ENCODE measurements at regions not wholly inside any gene's neighbourhood (a gene's known extent, or its start where the extent isn't known, plus 50 kb on each side); places are given as distances from the start of the nearest gene placed in this dataset.
"Not testable (repeated sequence)": the region's sequence is repeated elsewhere in the genome, so short reads cannot be mapped to it uniquely, and the experiment has no call there.

DNA sequence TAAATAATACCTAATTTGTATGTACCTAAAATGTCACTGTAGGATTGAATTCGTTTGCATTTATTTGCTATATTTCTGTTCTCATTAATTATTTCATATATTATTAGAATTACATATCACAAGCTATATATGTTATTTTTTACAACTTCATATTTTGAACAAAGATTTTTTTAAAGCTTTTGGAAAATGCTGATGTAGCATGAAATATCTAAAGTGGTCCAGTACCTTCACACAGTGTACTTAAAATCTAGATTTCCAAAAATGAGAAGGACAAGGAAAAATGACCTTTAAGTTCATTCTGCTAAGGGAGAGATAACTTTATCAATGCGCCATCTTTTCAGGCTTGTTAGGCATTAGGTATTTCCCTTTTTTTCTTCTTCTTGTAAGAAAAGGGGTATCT is 71.8 kb downstream of the LARP7 start:
- no peak for DNase-seq (ENCODE audit: low read depth)

DNA sequence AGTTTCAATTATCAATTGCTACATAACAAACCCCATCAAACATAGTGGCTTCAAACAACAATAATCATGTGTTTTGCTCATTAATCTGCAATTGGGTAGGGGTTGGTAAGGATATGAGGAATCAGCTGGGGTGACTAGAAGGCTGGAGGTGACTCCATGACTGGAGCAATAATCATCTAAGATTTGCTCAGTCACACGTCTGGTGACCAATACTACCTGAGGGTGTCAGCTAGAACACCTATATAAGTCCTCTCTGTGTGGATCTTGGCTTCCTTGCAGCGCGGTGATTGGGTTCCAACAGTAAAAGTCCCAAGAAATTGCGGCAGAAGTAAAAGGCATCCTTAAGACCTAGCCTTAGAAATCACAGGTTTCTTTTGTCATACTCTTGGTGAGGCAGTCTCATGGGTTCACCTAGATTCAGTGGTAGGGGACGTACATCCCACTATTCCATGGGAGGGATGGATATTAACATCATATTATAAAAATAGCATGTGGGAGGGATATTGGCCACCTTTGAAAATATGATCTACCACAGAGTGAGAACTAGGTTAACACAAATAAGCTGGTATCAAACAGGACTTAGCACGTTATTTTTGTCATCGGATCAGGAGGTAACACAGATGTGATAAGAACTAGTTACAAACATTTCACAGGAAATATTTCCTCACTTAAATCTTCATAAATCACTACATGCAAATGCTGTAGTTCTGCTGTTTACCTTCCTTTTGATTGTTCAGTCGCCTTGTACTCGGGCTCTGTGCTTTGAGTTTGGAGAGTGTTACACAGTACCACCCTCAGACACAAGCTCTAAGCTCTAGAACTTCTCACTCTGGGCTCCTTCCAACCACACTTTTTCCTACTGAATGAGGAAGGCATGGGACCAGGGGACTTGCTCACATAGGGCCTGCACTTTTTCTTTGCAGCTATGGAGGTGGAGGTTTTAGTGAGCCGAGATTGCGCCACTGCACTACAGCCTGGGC is 78.3 kb downstream of the LARP7 start:
- DNase-seq (ENCODE audit: low read depth): no peak

DNA sequence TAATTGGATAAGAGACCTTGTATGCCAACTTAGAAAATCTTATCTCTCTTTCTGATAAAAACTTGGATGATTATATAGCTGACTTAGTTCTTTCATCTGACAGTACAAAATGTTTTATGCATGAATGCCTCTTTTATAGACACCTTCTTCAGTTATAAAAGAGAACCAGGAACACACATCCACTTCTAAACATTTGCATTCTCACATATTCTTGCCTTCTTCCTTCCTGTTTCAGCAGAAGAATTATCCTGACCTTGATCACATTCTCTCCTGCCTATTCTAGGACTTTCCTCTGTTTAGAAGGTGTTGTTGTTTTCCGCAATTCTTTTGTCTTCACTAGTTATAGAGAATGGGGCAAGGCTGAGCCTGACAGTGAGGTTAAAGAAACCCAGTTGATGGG is 80.9 kb downstream of the LARP7 start:
- no peak for DNase-seq (ENCODE audit: low read depth)

DNA sequence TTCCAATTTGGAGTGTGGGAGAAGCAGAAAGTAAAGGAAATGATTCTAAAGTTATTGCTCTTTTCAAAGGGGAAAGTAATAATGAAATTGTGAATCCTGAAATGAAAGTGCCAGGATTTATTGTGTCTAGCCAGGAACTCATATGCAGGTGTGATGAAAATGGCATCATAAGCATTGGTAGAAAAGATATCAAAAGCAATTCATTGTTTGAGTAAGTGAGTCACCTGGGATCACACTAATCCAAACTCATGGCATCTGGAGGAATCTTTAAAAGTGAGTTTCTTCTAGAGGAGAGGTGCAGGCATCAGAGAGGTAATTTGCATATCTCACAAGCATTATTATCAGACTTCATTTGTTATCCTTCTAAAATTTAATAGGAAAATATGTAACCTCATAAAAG is 84.7 kb downstream of the LARP7 start:
- DNase-seq (ENCODE audit: low read depth): no peak

DNA sequence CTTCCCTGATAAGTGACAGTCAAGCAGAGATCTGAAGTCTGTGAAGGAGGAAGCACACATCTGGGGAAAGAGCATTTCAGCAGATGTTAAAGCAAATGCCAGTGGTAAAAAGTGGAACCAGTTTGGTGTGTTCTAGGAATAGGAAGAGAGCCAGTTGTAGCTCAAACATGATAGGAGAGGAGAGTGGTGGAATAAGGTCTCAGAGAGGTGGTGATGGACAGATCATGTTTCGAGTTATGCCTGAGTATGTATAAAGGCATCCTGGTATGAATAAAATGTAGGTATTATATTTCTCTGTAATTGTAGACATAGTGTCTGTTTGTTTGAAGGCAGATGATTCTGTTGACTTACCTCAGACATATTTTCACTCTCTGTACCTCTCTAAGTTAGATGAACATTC is 89.1 kb downstream of the LARP7 start:
- no peak for DNase-seq (ENCODE audit: low read depth)

DNA sequence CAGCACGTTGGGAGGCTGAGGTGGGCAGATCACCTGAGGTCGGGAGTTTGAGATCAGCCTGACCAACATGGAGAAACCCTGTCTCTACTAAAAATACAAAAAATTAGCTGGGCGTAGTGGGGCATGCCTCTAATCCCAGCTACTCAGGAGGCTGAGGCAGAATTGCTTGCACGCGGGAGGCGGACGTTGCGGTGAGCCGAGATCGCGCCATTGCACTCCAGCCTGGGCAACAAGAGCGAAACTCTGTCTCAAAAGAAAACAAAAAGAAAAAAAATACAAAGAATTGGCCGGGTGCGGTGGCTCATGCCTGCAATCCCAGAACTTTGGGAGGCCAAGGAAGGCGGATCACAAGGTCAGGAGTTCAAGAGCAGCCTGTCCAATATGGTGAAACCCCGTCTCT is 90.8 kb downstream of the LARP7 start:
- DNase-seq (ENCODE audit: low read depth): not testable (repeated sequence)

DNA sequence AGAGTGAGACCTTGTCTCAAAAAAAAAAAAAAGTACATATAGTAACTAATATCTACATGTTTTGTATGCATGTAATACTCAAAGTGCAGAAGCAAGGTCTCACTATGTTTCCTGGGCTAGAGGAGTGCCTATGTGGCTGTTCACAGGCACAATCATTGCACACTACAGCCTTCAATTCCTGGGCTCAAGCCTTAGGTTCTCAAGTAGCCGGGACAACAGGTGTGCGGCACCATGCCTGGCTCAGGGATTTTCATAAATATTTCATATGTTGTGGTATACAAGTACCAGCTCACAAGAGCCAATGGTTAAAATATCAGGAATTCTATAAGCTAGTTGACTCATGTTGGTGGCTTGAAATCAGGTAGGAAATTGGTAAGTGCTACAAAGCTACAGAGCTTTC is 94.8 kb downstream of the LARP7 start:
- no peak for DNase-seq (ENCODE audit: low read depth)

DNA sequence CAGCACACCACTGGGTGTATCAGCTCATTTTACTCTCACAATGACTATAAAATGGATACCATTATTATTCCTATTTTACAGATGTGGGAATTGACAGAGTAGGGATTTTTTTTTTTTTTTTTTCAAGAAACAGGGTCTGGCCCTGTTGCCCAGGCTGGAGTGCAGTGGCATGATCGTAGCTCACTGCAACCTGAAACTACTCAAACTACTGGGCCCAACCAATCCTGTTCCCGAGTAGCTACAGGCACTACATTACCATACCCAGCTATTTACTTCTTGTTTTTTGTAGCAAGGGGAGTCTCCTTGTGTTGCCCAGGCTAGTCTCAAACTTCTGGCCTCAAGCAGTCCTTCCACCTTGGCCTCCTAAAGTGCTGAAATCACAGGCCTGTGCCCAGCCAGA is 95.2 kb downstream of the LARP7 start:
- no peak for DNase-seq (ENCODE audit: low read depth)

DNA sequence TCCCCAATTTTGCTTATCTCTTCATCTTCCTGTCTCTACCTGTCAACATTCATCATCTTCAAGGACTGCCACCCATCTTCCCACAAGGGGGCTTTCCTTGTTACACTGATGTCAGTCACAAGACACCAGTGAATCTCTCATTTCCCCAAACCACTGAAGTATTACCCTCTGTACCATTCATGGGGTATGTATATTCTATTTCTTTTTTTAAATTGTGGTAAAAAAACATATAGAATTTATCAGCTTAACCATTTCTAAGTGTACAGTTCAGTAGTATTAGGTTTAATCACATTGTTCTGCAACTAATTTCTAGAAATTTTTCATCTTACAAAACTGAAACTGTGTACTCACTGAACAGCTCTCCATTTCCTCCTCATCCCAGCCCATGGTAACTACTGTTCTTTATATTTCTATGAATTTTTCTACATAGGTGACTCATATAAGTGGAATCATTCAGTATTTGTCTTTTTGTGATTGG is 98.6 kb downstream of the LARP7 start:
- no peak for DNase-seq (ENCODE audit: low read depth)

DNA sequence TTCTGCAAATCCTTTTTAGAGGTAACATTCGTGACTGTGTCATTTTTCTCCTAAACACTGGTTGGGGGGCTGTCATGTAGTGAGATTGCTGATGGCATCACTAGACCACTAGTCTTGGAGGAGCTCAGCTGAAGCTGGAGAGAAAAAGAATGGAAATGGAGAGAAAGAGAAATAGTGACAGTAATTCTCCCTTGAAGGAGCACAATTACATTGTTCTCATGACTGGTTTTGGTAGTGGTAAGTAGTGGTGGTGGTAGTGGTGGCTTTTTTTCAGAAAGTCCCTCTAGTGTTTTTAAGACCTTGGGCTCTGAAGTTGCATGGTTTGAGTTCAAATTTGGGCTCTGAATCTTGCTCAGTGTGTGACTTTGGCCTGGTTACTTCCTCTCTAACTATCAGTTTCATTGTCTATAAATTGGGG is 99.8 kb downstream of the LARP7 start:
- no peak for DNase-seq (ENCODE audit: low read depth)

DNA sequence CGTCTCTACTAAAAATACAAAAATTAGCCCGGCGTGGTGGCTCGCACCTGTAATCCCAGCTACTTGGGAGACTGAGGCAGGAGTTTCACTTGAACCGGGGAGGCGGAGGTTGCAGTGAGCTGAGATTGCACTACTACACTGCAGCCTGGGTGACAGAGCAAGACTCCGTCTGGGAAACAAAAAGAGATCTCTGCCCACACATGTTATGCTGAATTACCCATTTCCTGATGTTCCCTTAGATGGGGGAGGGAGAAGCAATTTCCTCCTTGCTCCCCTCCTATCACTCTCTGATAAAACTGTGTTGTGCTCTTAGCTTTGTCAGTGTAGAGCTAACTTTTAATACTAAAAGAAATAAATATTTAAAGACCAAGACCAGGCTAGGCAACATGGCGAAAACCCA is 102.5 kb downstream of the LARP7 start:
- no peak for DNase-seq (ENCODE audit: low read depth)

DNA sequence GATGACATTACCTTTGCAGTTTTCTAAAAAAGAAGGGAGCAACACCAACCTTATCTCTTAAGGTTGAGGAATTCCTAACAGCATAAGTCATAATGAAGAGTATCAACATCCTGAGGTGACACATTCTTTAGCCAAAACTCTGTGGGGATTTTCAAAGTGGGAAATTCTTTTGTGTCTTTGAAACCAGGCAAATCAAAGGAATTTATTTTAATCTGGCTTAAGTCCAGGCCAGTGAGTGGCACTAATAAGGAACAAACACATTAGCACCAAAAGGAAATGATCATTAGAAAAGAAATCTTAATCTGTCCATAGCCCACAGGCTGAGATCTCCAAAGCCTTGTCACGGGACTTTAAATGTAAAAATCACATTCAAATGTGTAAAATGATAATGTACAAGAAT is 110.1 kb downstream of the LARP7 start:
- peak; percentile 34 for DNase-seq (ENCODE audit: low read depth)

DNA sequence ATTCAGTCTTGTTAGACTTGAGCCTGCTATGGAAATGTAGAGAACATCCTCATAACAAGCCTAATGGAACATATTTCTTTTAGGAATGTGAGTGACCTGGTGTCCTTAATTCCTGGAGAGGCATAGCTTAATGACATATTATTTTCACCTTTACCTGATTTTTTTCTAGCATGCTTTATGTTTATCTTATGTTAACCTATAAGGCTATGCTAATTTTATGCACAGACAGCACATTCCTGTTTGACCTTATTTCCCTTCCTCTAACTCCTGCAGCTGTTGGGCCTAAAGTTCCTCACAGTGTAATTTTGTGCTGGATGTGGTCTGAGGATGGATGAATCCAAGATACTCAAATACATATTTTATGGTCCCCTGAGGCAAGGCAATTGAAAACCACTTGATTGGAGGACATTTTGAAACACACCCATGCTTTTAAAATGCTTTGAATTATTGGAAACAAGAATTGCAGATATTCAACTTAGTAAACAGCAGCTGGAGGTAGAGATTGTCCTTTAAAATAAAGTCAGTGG is 111.5 kb downstream of the LARP7 start:
- no peak for DNase-seq (ENCODE audit: low read depth)

DNA sequence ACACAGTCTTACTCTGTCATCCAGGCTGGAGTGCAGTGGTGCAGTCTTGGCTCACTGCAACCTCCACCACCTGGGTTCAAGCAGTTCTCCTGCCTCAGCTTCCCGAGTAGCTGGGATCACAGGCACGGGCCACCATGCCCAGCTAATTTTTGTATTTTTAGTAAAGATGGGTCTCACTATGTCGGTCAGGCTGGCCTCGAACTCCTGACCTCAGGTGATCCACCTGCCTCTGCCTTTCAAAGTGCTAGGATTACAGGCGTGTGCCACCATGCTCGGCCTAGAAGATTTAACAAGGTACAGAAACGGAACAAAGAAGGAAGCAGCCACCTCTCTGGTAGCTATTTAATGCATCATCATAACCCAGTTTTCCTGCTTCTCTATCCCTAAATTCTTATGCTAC is 113.8 kb downstream of the LARP7 start:
- DNase-seq (ENCODE audit: low read depth): not testable (repeated sequence)

DNA sequence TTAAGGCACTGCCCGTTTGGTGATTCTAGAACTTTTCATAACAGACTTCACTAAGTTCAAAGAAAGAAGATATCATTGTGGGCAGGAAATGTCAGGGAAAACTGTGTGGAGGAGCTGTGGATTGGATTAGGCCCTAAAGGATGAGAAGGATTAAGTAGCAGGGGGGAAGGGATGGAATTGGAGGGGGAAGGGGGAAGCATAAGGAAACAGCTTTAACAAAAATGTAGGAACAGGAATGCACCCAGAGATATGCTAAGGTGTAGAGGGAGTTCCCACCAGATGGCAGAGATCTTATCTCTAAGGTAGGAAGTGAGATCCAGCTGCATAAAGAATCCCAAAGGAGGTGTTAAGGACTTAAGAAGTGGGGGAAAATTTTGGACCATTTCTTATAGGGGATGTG is 114.5 kb downstream of the LARP7 start:
- no peak for DNase-seq (ENCODE audit: low read depth)

DNA sequence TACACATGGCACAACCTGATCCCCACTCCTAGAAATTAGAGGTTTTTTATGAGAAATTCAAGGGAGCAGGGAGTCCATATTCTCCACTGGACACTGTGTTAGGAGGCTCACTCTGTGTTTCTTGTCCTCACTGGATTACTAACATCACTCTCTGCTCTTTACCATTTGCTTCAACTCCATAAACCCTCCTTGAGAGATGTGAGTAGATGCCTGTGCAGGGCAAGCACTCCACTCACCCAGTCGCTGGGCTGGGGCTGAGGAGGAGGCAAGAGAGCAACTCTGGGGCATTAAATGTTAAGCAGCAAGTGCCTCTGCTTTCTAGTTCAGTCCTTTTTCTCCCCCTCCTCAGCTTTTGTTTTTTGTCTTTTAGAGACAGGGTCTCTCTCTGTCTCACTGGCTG is 115.1 kb downstream of the LARP7 start:
- no peak for DNase-seq (ENCODE audit: low read depth)

DNA sequence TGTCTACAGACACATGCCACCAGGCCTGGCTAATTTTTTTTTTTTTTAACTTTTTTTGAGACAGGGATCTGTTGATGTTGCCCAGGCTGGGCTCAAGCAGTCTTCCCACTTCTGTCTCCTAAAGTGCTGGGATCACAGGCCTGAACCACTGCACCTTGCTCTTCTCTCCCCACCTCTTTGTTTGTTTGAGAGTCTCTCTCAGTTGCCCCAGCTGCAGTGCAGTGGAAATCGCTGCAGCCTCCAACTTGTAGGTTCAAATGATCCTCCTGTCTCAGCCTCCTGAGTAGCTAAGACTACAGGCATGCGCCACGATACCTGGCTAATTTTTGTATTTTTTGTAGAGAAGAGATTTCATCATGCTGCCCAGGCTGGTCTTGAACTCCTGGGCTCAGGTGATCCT is 115.6 kb downstream of the LARP7 start:
- no peak for DNase-seq (ENCODE audit: low read depth)

DNA sequence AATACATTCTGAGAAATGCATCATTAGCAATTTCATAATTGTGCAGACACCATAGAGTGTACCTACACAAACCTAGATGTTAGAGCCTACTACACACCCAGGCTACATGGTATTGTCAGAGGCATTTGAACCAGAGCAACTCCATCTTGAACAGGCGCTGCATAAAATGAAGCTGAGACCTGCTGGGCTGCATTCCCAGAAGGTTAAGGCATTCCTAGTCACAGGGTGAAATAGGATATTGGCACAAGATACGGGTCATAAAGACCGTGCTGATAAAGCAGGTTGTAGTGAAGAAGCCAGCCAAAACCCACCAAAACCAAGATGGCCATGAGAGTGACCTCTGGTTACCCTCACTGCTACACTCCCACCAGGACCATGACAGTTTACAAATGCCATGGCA is 116.4 kb downstream of the LARP7 start:
- DNase-seq (ENCODE audit: low read depth): no peak

DNA sequence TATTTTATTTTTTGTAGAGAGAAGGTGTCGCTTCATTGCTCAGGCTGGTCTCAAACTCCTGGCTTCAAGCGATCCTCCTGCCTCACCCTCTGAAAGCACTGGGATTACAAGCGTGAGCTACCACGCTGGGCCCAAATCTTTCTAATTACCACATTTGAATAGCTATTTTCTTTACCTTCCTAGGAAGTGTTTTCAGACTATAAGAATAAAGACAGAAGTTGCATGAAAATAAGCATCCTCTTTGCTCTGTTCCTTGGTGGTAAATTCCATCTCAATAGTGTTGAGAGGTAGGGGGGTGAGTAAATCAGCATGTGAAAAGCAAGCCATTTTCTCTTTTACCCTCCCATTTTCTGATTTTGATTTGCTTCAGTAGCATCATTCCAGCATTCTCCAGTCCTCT is 122.4 kb downstream of the LARP7 start:
- no peak for DNase-seq (ENCODE audit: low read depth)

DNA sequence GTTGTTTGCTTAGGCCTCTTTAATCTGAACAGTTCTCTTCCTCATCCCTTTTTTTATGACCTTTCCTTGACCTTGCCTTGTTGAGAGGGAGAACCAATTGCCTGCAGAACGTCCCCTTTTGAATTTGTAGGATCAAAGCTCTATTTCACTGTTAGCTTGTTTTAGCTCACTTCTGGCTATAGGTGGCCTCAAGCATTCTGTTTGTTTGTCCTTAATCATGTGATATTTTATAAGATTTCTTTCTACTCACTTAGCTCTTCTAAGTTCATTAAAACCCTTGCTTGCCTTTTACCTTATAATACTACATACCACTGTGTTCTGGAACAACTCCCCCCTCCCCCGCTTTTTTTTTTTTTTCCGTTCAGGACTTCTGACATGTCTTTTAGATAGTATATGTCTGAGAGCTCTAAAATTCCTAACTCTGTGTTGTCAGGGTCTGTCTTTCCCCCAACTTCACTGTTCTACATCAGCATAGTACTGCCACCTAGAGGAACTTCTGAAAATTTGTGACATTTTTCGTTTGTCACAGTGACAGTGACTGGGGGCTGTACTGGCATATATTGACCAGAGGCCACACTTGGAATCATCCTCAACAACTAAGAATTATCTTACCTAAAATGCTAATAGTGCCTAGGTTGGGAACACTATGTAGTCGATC is 128.5 kb downstream of the LARP7 start:
- peak; percentile 10 for DNase-seq (ENCODE audit: low read depth)

DNA sequence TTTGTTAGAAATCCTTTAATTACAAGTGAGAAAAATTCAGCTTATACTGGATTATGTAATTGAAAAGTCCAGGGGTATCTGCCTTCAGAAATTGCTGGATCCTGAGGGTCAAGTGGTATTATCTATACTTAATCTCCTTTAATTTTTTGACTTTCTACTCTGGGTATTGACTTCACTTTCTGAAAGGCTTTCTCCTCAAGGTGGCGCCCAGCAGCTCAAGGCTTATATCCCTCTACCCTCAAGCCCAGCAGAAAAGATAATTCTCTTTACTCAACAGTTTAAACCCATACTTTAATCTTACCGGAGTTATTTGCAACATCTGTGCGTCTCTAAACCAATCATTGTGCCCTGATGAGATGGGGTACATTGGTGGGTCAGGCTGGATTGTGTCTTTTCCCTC is 129.5 kb downstream of the LARP7 start:
- DNase-seq (ENCODE audit: low read depth): peak; percentile 17

DNA sequence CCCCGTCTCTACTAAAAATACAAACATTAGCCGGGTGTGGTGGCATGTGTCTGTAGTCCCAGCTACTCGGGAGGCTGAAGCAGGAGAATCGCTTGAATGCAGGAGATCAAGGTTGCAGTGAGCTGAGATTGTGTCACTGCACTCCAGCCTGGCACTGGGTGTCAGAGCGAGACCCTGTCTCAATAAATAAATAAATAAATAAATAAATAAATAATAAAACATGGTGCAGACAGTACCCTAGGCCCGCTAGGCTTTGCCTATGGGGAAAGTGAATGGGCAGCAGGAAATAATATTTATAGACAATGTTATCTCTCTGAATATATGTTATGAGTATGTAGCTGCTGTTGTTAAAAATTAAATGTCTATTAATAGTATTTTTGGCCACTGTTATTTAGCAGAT is 130.4 kb downstream of the LARP7 start:
- DNase-seq (ENCODE audit: low read depth): no peak

DNA sequence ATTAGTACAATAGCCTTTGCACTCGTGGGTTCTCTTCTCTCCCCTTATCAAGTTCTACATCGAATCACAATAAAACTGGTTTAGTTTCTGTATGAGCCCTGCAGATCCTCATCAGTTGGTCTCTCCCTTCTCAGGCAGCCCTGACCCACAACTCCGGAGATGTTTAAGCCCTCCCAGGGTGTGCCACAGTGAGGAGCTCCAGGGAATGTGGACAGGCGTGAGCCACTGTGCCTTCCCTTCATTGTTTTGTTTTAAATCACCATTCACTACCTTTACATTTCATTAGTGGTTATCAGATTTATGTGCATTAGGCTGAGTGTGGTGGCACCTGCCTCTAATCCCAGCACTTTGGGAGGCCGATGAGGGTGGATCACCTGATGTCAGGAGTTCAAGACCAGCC is 133.2 kb downstream of the LARP7 start:
- DNase-seq (ENCODE audit: low read depth): no peak
